ENCODE measurements at regions not wholly inside any gene's neighbourhood (a gene's known extent, or its start where the extent isn't known, plus 50 kb on each side); places are given as distances from the start of the nearest gene placed in this dataset.

DNA sequence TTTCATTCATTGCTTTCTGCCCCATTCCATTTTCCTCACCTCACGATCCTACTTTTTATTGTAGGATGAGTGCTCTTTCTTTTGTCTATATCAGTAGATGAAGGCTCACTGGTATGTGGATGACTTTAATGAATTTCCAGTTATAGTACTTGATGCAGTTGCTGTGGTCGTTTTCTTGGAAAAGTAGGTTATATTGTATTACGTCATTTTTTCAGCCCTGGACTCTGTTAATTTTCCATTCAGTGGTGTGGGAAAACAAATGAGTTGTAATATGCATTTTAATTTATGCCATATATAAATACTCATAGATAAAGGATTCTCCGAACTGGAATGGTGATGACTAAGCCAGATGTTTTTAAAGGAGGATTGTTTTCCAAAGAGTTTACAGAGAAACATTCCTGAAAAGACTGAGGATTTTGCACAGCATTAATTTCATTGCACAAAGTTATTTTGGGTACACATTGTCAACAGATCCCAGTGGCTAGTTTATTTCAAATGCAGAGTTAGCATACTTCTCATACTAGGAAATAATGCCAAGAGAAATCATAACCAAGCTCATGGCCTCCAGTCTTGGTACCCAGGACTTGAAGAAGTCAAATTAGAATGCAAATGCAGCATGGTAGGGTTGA lies 189.7 kb downstream of the PAX3 start:
- no peak for DNase-seq
- H3K27ac ChIP-seq, result no peak overlapping the region
- H3K9me2 ChIP-seq (ENCODE audit: insufficient read depth), result no peaks in the 10 kb centered on the region; the same call in 1 of the 2 replicates
- no peaks in the 10 kb centered on the region for H3K4me1 ChIP-seq (replicated peaks; ENCODE audit: insufficient read depth)
- no peak overlapping the region for H3K4me2 ChIP-seq
- peaks cover 39% of the 10 kb centered on the region for H3K27me3 ChIP-seq (ENCODE audit: insufficient read depth, low read depth)
- ChIA-PET POLR2A (ENCODE audit: unreplicated experiment) (no interaction called here), CTCF (no interaction called here)
- no peaks in the 10 kb centered on the region for H3K9me3 ChIP-seq (ENCODE audit: insufficient read depth, low read depth)
- no peaks in the 10 kb centered on the region for H4K20me1 ChIP-seq (ENCODE audit: insufficient read depth)
- H2AFZ ChIP-seq, result no peak overlapping the region
- H3K36me3 ChIP-seq (ENCODE audit: low read depth), result no peaks in the 10 kb centered on the region
- H3K4me3 ChIP-seq, result no peak overlapping the region
- no peaks in the 10 kb centered on the region for H3F3A ChIP-seq (ENCODE audit: insufficient read depth, low read depth)
- intact Hi-C loops (cut with micrococcal nuclease; ENCODE audit: unreplicated experiment), result no loop called here
- no TSS peak for BruUV-seq (replicated peaks)
- no peak for TF ChIP-seq EZH2 (IDR thresholded peaks at IDR 0.05; ENCODE audit: low read depth)
- TF ChIP-seq, protein P1, sequence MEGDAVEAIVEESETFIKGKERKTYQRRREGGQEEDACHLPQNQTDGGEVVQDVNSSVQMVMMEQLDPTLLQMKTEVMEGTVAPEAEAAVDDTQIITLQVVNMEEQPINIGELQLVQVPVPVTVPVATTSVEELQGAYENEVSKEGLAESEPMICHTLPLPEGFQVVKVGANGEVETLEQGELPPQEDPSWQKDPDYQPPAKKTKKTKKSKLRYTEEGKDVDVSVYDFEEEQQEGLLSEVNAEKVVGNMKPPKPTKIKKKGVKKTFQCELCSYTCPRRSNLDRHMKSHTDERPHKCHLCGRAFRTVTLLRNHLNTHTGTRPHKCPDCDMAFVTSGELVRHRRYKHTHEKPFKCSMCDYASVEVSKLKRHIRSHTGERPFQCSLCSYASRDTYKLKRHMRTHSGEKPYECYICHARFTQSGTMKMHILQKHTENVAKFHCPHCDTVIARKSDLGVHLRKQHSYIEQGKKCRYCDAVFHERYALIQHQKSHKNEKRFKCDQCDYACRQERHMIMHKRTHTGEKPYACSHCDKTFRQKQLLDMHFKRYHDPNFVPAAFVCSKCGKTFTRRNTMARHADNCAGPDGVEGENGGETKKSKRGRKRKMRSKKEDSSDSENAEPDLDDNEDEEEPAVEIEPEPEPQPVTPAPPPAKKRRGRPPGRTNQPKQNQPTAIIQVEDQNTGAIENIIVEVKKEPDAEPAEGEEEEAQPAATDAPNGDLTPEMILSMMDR (conservative IDR thresholded peaks at IDR 0.05), result no peak
- no peaks in the 10 kb centered on the region for H3K79me2 ChIP-seq (ENCODE audit: low read depth)

DNA sequence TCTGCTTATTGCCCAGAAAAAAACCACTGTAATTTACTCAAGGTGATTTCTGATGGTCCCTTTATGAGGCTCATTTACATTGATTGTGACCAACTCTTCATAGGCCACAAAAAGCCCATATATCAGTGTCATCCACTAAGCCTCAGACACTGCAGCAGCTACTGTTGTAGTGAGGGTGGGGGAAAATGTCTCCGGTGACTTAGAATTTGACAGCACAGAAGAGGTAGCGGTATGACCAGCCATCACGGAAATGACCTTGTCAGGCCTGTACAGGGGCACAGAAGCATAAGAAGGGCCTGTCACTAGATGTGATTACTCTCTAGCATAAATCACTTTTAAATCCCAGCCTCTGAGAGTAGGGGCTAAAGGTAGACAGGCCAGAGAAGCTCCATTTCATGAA lies 190.3 kb downstream of the PAX3 start:
- BruUV-seq (replicated peaks), result no TSS peak
- intact Hi-C loops (cut with micrococcal nuclease; ENCODE audit: unreplicated experiment), result no loop called here
- CTCF ChIA-PET, result no interaction called here

DNA sequence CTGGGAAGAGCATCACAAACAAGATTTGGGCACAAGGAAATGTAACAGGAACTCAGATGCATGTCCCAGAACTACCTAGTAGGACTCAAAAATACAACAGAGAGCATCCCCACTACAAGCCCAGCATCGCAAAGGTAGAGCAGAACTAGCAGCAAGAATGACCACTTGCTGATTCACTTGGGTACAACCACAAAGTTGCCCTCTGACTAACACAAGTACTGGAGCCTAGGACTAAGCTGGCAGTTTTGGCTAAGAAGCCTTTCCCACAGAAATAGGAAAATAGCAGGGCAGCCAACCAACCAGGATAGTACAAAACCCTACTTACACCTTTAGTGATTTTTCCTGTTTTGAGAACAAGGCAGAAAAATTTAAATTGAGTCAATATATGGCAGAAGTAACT lies 193.8 kb downstream of the PAX3 start:
- peaks cover 41% of the 10 kb centered on the region for H3K27me3 ChIP-seq (ENCODE audit: insufficient read depth, low read depth)
- TF ChIP-seq EZH2 (IDR thresholded peaks at IDR 0.05; ENCODE audit: low read depth), result no peak
- TF ChIP-seq, protein P1 (conservative IDR thresholded peaks at IDR 0.05), result no peak
- BruUV-seq (replicated peaks), result no TSS peak

More for the DNA sequence above, 190.3 kb downstream of the PAX3 start:
- no peak for DNase-seq
- Histone ChIP-seq H3K9me3 (ENCODE audit: insufficient read depth, low read depth) (no peaks in the 10 kb centered on the region), H3K27me3 (ENCODE audit: insufficient read depth, low read depth) (peaks cover 45% of the 10 kb centered on the region), H3K4me2 (no peak overlapping the region), H3K4me1 (replicated peaks; ENCODE audit: insufficient read depth) (no peaks in the 10 kb centered on the region; the same call in 1 of the 2 replicates), H3K27ac (no peak overlapping the region), H3K4me3 (no peak overlapping the region), H3K36me3 (ENCODE audit: low read depth) (no peaks in the 10 kb centered on the region), H3K79me2 (ENCODE audit: low read depth) (no peaks in the 10 kb centered on the region), H3K9me2 (ENCODE audit: insufficient read depth) (no peaks in the 10 kb centered on the region; the same call in 1 of the 2 replicates), H4K20me1 (ENCODE audit: insufficient read depth) (no peaks in the 10 kb centered on the region), H3F3A (ENCODE audit: insufficient read depth, low read depth) (no peaks in the 10 kb centered on the region), H2AFZ (no peak overlapping the region)
- no peak for TF ChIP-seq EZH2 (IDR thresholded peaks at IDR 0.05; ENCODE audit: low read depth)
- TF ChIP-seq, protein P1 (conservative IDR thresholded peaks at IDR 0.05), result no peak
- POLR2A ChIA-PET (ENCODE audit: unreplicated experiment), result no interaction called here

More for the DNA sequence above, 193.8 kb downstream of the PAX3 start:
- Histone ChIP-seq H3K9me2 (ENCODE audit: insufficient read depth) (no peaks in the 10 kb centered on the region; the same call in 1 of the 2 replicates), H3K27ac (no peak overlapping the region), H3K4me3 (no peak overlapping the region), H2AFZ (no peak overlapping the region), H3K4me1 (replicated peaks; ENCODE audit: insufficient read depth) (no peaks in the 10 kb centered on the region; the same call in 1 of the 2 replicates), H3K79me2 (ENCODE audit: low read depth) (no peaks in the 10 kb centered on the region), H3K4me2 (no peak overlapping the region), H3F3A (ENCODE audit: insufficient read depth, low read depth) (no peaks in the 10 kb centered on the region), H4K20me1 (ENCODE audit: insufficient read depth) (no peaks in the 10 kb centered on the region), H3K36me3 (ENCODE audit: low read depth) (no peaks in the 10 kb centered on the region), H3K9me3 (ENCODE audit: insufficient read depth, low read depth) (no peaks in the 10 kb centered on the region)
- ChIA-PET POLR2A (ENCODE audit: unreplicated experiment) (no interaction called here), CTCF (no interaction called here)
- intact Hi-C loops (cut with micrococcal nuclease; ENCODE audit: unreplicated experiment), result no loop called here
- DNase-seq, result no peak

Measured in PC-9 (cell line).